Breast epithelium (tissue), 3 donors: ENCODE measurements at regions not wholly inside any gene's neighbourhood (a gene's known extent, or its start where the extent isn't known, plus 50 kb on each side); places are given as distances from the start of the nearest gene placed in this dataset.

Source experiments
- CTCF ChIP-seq, 3 donors: fragments of 450-650 bp; IDR thresholded peaks; one replicate each; pipeline ENCODE4 v1.5.1; 2016 to 2017; ENCODE audit warnings: antibody characterized with exemption in 3 of 3, mild to moderate bottlenecking in 3 of 3, moderate library complexity in 3 of 3
- POLR2A ChIP-seq: fragments of 450-650 bp; IDR thresholded peaks from one replicate; pipeline ENCODE4 v1.6.1; 2016; ENCODE audit warnings: antibody characterized with exemption, mild to moderate bottlenecking, moderate library complexity
- POLR2AphosphoS5 ChIP-seq, 3 donors: sonication (generic); formaldehyde crosslinking; IDR thresholded peaks; one replicate each; pipeline ENCODE4 v1.6.1; 2017; ENCODE audit warnings: antibody characterized with exemption in 3 of 3

- TF ChIP-seq POLR2A (no peak), CTCF (IDR thresholded peaks at IDR 0.05) (no peak), POLR2AphosphoS5 (IDR thresholded peaks at IDR 0.05) (no peak)
These were observed 186.2 kb upstream of the TBL1X start for GRCh38 chrX:9278475-9279233.
